ENCODE measurements at regions not wholly inside any gene's neighbourhood (a gene's known extent, or its start where the extent isn't known, plus 50 kb on each side); places are given as distances from the start of the nearest gene placed in this dataset.

GRCh38 chr12:86730233-86730632, 474.0 kb upstream of the MGAT4C start:
- TF ChIP-seq CTCF (IDR thresholded peaks at IDR 0.05) (no peak), POLR2A (IDR thresholded peaks at IDR 0.05) (no peak)
